NT2/D1 (cell line): ENCODE measurements at regions not wholly inside any gene's neighbourhood (a gene's known extent, or its start where the extent isn't known, plus 50 kb on each side); places are given as distances from the start of the nearest gene placed in this dataset.

Experiments
- SUZ12 ChIP-seq: IDR thresholded peaks from 2 replicates; pipeline ENCODE4 v1.6.1; 2011; ENCODE audit not compliant: insufficient read length, insufficient read depth; ENCODE audit errors: extremely low read depth
- ZNF274 ChIP-seq: IDR thresholded peaks from 2 replicates; pipeline ENCODE4 v1.6.1; 2011; ENCODE audit warnings: mild to moderate bottlenecking, low read depth, low read length

- TF ChIP-seq ZNF274 (no peak), SUZ12 (no peak)
Measured at GRCh38 chr2:128797533-128797932, 478.9 kb upstream of the HS6ST1 start.
